ENCODE measurements at regions not wholly inside any gene's neighbourhood (a gene's known extent, or its start where the extent isn't known, plus 50 kb on each side); places are given as distances from the start of the nearest gene placed in this dataset.
"Not testable (repeated sequence)": the region's sequence is repeated elsewhere in the genome, so short reads cannot be mapped to it uniquely, and the experiment has no call there.

DNA sequence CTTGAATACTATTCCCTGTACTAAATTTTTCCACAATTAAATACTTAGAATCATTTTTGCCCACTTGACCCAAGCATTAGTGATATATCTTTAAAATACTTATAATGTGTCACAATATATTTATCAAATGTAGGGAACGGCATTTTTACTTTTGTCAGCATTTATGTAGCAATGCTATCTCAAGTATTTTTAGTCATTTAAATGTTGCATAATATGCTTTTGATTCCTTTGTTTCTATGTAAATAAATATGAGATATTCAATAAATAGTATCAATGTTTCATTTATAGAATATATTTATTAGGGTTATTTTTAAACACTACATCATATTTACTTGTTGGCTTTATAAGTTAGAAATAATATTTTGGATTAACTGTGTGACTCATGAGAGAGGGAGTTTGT, 199.7 kb upstream of the WSB1 start:
- DNase-seq (ENCODE audit: low read depth in 2 of 2), result not testable (repeated sequence)

DNA sequence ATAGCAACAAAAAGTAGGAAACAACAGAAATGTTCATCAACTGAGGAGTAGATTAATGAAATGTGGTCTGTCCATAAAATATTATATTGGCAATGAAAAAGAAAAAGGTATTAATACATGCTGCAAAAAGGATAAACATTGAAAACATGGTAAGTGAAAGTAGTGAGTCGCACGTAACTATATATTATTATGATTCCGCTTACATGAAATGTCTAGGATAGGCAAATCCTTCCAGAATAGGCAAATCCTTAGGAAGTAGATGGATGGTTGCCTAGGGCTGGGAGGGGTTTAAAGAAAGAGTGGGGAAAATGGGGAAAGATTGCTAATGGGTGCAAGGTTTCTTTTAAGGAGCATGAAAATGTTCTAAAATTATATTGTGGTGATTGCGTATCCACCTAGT, 198.1 kb upstream of the WSB1 start:
- DNase-seq (ENCODE audit: low read depth in 2 of 2), result not testable (repeated sequence)

DNA sequence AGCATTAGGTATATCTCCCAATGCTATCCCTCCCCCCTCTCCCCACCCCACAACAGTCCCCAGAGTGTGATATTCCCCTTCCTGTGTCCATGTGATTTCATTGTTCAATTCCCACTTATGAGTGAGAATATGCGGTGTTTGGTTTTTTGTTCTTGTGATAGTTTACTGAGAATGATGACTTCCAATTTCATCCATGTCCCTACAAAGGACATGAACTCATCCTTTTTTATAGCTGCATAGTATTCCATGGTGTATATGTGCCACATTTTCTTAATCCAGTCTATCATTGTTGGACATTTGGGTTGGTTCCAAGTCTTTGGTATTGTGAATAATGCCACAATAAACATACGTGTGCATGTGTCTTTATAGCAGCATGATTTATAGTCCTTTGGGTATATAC, 194.6 kb upstream of the WSB1 start:
- DNase-seq (ENCODE audit: low read depth in 2 of 2), result not testable (repeated sequence)

DNA sequence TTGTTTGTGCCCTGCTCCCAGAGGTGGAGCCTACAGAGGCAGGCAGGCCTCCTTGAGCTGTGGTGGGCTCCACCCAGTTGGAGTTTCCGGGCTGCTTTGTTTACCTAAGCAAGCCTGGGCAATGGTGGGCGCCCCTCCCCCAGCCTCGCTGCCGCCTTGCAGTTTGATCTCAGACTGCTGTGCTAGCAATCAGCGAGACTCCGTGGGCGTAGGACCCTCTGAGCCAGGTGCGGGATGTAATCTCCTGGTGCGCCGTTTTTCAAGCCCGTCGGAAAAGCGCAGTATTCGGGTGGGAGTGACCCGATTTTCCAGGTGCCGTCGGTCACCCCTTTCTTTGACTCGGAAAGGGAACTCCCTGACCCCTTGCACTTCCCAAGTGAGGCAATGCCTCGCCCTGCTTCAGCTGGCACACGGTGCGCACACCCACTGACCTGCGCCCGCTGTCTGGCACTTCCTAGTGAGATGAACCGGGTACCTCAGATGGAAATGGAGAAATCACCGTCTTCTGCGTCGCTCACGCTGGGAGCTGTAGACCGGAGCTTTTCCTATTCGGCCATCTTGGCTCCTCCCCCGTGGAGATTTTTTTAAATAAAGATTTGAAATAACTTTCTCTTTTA, 189.2 kb upstream of the WSB1 start:
- not testable (repeated sequence) for DNase-seq (ENCODE audit: low read depth in 2 of 2)

DNA sequence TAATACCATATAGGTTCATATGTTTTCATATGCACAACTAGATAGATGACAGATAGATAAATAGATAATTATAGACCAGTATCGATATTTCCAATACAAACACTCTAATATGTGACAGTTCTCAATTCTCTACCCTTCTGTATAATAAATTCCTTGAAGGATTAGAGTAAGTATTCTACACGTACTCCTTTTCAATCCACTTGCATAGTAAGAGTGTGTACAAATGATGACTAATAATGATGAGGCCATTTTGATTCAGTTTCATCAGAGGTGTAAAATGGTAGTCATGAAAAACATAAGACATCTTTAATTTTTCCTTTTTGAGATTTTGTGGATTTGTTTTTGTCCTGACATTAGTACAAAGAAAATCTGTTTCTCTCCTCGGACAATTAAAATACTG, 188.3 kb upstream of the WSB1 start:
- no peak for DNase-seq (ENCODE audit: low read depth in 2 of 2)

DNA sequence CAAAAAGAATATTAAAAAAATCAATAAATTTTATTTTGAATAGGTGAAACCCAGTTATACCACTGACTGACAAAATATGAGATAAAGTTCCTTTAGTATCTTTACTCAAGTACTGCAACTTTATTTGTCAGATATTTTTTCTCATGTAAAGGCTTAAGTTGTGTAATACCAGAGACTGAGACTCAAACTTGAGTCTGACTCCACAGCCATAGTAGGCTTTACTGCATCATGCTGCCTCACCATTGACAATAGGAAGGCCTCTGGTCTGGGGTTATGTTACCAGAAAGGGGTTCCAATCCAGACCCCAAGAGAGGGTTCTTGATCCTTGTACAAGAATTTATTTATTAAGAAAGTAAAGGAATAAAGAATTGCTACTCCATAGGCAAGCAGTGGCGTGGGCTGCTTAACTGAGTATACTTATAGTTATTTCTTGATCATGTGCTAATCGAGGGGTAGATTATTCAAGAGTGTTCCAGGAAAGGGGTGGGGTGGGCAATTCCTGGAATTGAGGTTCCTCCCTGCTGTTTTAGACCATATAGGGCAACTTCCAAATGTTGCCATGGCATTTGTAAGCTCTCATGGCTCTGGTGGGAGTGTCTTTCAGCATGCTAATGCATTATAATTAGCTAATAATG, 187.4 kb upstream of the WSB1 start:
- no peak for DNase-seq (ENCODE audit: low read depth in 2 of 2)

DNA sequence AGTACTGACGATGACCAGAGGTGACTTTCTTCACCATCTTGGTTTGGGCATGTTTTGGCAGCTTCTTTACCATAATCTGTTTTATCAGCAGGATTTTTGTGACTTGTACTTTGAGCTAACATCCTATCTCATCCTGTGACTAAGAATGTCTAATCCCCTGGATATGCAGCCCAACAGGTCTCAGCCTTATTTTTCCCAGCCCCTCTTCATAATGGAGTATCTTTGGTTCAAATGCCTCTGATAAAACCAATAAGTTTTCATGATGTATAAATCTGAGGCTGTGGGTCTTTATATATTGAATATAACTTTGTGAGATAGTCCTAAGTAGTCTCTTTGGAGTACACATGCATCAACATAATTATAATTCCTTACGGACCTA, 186.9 kb upstream of the WSB1 start:
- DNase-seq (ENCODE audit: low read depth in 2 of 2), result no peak

DNA sequence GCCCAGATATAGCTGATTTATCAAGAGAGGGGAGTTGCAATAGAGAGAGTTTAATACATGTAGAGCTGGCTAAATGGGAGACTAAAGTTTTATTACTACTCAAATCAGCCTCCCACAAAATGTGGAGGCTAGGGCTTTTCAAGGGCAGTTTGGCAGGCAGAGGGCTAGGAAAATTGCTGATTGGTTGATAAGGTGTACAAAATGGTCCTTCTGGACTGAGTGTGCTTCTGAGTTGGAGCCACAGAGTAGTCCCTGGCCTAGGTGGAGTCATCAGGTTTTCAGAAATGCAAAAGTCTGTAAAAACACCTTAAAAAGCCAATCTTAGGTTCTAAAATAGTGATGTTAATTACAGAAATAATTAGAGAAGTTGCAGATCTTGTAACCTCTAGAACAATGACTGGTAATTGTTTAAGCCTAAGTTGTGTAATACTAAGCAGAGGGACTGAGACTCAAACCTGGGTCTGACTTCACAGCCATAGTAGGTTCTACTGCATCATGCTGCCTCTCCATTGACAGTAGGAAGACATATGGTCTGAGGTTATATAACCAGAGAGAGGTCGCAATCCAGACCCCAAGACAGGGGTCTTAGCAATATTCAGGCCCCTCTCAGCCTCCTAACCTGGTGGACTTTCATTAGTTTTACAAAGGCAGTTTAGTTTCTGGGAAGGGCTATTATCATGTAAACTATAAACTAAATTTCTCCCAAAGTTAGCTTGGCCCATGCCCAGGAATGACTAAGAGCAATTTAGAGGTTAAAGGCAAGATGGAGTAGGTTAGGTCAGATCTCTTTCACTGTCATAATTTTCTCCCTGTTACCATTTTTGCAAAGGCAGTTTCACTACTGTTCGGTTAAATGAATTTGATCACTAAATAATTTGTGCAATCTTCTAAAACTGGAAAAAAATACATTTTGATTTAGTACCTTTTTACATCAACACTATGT, 186.3 kb upstream of the WSB1 start:
- DNase-seq (ENCODE audit: low read depth in 2 of 2), result not testable (repeated sequence)

DNA sequence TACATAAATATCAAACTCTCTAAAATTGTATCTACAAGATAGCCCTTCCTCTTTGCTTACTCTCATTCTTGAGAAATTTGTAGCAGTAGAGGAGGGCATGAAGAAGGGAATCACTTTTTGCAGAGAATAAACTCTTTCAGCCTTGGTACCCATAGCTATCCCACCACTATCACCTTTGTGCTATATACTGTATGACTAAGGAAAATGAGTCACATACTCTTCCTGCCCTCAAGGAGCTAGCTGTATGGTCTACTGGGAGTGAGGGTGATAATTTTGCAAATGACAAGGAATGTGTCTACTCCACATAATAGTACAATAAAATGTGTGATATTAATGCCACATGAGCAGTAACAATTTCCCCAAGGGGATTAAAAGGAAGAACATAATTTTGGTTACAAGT, 184.6 kb upstream of the WSB1 start:
- DNase-seq (ENCODE audit: low read depth in 2 of 2), result no peak

DNA sequence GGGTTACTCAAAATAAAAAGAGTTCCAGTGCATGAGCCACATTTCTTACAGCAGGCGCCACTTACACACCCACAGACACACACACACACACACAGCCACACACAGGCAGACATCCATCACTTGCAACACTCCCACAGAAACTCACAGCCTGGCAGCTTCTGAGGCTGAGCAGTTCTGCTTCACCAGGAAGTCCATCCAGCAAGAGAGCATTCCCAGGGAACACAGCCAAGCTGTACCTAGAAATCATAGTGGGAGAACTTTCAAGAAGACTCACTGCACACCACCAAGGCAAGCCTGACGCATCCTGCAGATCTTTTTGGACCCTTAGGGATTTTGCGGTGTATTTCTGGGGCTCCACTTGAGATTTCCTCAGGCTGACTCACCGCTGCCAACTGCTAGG, 140.9 kb upstream of the WSB1 start:
- DNase-seq (ENCODE audit: low read depth in 2 of 2), result no peak

DNA sequence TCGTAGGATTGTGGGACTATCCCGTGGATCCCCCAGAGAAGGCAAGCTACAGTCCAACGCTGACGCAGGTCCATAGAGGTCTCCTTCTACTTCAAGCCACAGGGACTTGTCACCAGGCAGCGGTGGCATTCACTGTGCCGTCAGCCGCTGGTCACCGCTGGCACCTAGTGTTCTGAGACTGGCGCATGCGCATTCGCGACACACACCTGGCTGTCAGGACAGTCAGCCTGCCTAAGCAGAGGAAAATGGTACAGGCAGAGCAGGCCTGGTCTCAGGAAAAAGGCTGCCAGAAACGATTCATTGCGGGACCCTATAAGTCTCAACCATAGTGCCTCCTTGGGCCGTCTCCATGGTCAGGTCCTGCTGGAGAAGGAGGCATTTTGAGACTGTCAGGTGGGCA, 138.0 kb upstream of the WSB1 start:
- no peak for DNase-seq (ENCODE audit: low read depth in 2 of 2)

DNA sequence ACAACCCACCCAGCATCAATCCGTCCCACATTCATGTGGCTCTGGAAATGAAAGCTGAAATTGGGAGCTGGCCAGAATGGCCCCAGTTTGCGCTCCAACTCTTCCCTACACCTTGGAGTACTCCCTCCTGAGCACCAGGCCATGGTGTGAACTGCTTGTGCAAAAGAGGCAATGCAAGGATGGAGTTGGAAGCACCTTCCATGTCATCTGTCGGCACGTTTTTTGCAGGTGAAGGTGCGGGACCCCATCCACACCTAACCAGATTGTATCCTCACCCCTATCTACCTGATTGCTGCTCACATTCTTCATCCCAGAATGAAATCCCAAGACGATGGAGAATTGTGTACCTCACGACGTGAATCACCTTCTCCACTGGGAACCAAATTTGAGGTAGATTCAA, 136.6 kb upstream of the WSB1 start:
- no peak for DNase-seq (ENCODE audit: low read depth in 2 of 2)

DNA sequence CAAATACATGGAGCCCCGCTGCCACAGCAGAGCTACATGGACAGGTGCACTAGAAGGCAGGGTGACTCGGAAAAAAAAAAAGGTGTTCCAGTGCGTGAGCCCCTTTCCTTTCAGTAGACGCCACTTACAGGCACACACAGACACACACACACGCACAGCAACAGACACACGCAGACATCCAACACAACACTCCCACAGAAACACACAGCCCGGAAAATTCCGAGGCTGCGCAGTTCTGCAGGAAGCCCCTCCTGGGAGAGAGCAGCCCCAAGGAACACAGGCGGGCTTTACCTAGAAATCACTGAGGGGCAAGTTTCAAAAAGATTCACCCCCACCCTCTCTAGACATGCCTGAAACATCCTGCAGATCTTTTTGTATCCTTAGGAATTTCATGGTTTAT, 136.0 kb upstream of the WSB1 start:
- DNase-seq (ENCODE audit: low read depth in 2 of 2), result no peak

DNA sequence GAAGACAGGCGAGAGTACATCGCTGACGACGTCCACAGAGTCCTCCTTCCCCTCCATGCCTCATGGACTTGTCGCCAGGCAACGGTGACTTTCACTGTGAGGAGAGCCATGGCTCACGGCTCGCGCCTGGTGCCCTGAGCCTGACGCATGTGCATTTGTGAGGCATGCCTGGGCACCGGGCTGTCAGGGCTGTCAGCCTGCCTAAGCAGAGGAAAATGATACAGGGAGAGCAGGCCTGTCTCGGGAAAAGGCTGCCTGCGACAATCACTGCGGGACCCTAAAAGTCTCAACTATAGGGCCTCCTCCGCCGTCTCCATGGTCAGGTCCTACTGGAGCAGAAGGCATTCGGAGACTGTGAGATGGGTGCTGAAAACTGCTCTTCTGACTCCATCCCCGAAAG, 135.5 kb upstream of the WSB1 start:
- DNase-seq (ENCODE audit: low read depth in 2 of 2), result no peak

DNA sequence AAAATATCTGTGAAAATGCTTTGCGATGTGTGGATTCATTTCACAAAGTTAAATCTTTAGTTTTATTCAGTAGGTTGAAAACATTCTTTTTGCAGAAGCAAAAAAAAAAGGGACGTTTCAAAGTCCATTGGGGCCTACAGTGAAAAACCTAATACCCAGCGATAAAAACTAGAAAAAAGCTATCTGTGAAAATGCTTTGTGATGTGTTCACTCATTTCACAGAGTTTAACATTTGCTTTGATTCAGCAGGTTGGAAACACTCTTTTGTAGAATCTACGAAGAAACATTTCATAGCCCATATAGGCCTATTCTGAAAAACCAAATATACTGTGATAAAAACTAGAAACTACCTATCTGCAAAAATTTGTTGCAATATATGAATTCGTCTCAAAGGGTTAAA, 113.6 kb upstream of the WSB1 start:
- DNase-seq (ENCODE audit: low read depth in 2 of 2), result no peak

DNA sequence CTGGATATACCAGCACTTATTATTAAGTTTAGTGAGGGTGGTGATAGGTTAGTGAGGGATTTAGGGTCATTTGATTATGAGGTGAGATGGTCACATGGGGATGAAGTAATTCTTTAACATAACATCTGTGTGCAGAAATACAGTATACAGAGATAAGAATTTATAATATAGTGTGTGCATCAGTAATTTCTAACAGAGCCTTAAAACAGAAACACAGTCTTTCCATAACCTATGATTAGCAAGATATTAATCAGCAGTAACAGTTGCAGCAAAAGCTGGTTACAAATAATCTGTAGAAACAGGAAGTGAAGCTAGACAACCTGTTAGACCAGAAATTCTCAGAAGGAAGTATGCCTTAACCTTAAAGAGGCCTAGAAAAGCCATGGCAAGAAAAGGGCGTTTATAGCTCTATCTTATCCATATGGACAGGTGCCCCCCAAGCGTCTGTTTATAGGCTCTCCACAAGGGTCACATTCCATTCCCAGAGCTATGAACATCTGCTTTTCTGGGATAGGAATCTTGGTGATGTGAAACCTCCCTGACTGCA, 112.5 kb upstream of the WSB1 start:
- DNase-seq (ENCODE audit: low read depth in 2 of 2), result not testable (repeated sequence)

DNA sequence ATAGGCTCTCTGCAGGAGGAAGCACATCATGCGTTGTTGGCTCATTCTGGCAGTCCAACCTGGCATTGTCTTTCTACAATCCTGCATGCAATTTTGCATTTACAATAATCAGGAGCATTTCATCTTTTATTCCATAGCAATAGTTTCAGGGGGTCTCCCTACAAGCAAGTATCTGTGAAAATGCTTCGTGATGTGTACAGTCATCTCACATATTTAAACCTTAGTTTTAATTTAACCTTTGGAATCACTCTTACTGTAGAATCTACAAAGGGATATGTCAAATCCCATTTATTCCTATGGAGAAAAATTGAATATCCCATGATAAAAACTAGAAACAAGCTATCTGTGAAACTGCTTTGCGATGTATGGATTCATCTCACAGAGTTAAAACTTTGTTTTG, 112.0 kb upstream of the WSB1 start:
- DNase-seq (ENCODE audit: low read depth in 2 of 2), result no peak

DNA sequence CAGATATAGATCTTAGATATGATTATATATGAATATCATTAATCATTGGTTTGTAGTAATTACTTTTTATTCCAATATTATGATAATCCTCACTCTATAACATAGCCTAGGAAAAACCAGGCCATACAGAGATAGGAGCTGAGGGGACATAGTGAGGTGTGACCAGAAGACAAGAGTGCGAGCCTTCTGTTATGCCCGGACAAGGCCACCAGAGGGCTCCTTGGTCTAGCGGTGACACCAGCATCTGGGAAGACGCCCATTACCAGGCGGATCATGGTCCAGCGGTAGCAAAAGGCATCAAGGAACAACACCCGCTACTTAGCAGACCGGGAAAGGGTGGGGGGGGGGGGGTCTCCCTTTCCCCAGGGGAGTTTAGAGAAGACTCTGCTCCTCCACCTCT, 96.4 kb upstream of the WSB1 start:
- not testable (repeated sequence) for DNase-seq (ENCODE audit: low read depth in 2 of 2)

DNA sequence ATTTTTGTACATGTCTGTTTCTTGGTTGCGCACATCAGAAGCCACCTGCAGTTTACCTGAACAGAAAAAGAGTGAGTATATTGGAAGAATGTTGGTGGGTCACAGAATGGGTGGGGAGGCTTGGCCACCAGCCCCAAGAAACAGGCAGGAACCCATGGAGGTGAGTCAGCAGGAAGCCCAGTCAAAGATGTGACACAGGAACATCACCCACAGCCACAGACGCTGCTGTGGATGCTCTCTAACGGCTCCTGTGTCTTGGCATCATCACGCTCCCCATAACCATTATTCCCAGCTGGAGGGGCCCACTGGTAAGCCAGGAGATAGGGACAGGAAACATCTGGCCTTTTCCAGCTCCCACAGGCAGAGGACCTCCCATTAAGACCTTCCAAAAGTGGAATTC, 94.0 kb upstream of the WSB1 start:
- no peak for DNase-seq (ENCODE audit: low read depth in 2 of 2)

DNA sequence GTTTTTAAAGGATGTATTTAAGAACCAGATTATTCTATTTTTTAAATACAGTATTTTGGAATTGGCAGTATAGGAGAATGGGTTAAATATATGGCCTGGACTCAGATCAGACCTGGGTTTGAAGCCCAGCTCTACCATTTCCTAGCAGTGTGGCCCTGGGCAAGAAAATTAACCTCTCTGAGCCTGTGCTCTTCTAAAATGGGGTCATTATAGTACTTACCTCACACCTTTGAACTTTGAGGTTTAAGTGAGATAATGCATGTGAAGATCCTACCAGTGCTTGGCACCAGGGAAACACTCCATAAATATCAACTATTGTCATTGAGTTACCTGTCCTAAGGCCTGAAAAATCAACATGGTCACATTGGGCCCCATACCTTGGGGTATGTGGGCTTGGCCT, 93.4 kb upstream of the WSB1 start:
- DNase-seq (ENCODE audit: low read depth in 2 of 2), result no peak

DNA sequence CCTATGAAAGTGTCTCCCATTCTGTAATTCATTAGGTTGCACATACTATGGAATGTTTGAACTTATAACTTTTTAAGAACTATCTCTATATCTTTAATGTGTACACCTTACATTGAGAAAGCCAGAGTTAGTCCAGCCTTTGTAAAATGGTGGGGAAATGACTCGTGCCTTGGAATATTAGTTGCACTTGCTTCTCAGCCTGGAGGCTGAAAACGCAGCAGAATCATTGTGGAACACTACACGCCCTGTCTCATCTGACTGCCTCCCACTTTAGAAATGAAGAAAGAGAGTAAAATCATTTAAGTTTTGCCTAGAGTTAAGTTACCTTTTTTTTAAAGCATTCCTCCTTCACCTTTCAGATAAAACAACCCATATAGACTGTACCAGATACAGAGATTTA, 90.7 kb upstream of the WSB1 start:
- DNase-seq (ENCODE audit: low read depth in 2 of 2), result no peak

DNA sequence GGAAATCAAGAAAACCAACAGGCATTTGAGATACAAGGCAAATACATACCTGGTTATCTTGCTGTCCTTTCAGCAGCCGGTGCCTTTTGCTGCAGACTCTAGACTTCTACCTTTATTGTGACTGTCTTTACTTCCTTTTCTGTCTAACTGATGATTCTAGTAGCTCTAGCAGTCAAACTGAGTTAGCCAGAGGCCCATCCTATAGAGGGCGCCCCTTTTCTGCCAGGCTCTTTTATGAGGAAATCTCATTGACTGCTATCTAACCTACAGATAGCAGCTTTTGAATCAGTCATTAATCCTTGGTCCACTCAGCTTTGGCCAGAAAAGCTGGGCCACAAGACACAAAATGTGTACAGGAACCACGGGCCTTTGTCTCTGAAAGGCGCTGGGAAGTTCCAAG, 87.5 kb upstream of the WSB1 start:
- no peak for DNase-seq (ENCODE audit: low read depth in 2 of 2)

DNA sequence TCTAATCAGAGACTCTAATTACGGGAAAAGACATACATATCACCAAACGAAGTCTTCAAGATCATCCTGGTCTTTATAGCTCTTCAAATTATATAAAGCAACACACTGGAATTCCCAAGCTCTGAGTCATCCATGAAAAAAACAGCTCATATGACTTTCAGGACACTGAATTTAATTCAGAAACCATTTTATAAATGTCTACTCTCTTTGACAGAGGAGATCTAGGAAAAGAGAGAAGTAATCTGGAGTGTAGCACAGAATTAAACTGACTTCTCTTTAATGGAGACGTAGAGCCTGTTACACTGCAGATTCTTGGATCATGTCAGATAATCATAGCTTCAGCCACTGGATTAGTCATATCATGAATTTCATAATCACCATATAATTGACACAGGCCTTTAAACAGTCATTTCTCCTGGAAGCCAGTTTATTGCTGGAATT, 86.8 kb upstream of the WSB1 start:
- no peak for DNase-seq (ENCODE audit: low read depth in 2 of 2)

Measured in activated CD8-positive, alpha-beta memory T cell treated with anti-CD3 and anti-CD28 coated beads for 4 hours (primary cell).